Psoas muscle (tissue), 7 donors: ENCODE measurements at regions not wholly inside any gene's neighbourhood (a gene's known extent, or its start where the extent isn't known, plus 50 kb on each side); places are given as distances from the start of the nearest gene placed in this dataset.
"Not testable (repeated sequence)": the region's sequence is repeated elsewhere in the genome, so short reads cannot be mapped to it uniquely, and the experiment has no call there.

Experiments
- ATAC-seq, 4 donors: fragments of 200-7000 bp; cut with Tn5 transposase; one replicate each; pipeline ENCODE4 v1.9.1; 2020; ENCODE audit warnings: moderate library complexity in 3 of 4, mild to moderate bottlenecking in 2 of 4
- DNase-seq, 2 donors: peaks; one replicate each; pipeline ENCODE4 v3.0.0-alpha.2; 2020
- H3K27ac ChIP-seq: fragments of 200-600 bp; one replicate; pipeline ENCODE4 v1.8.0; 2022
- H3K27me3 ChIP-seq, 3 donors: fragments of 200-600 bp in 1 of 3; one replicate each; pipeline versions ENCODE4 v1.6.1 to v1.8.0; 2013 to 2022; ENCODE audit warnings: low read length in 2 of 3, mild to moderate bottlenecking in 2 of 3, moderate library complexity in 1 of 3; ENCODE audit not compliant: insufficient read depth in 3 of 3
- H3K36me3 ChIP-seq, 2 donors: fragments of 200-600 bp in 1 of 2; one replicate each; pipeline versions ENCODE4 v1.6.1 to v1.8.0; 2013 to 2022; ENCODE audit warnings: low read depth in 1 of 2, mild to moderate bottlenecking in 1 of 2, moderate library complexity in 1 of 2; ENCODE audit not compliant: insufficient read depth in 1 of 2
- H3K4me1 ChIP-seq: fragments of 200-600 bp; one replicate; pipeline ENCODE4 v1.8.0; 2022
- H3K4me3 ChIP-seq: fragments of 200-600 bp; one replicate; pipeline ENCODE4 v1.8.0; 2022; ENCODE audit warnings: mild to moderate bottlenecking
- H3K9me3 ChIP-seq: fragments of 200-600 bp; one replicate; pipeline ENCODE4 v1.8.0; 2022
- WGBS, 3 donors: extraction: QIAGEN DNeasy Blood & Tissue Kit; methylation state at CpG; one replicate each; pipeline versions ENCODE4 v1.1.6 to v1.1.7; 2013; 5-methylcytosine and 5-hydroxymethylcytosine counted together
- intact Hi-C, 2 donors: fragments of 100-400 bp; cut with DNase I; formaldehyde crosslinking; loops; one replicate each; pipeline versions ENCODE4 v1.11.0 to v1.14.2; 2022
- TF ChIP-seq, protein P1 (sequence below): fragments of 200-600 bp; IDR thresholded peaks from one replicate; pipeline ENCODE4 v1.8.0; 2022; ENCODE audit warnings: antibody characterized with exemption
- donor health status: healthy with polysubstance abuse.
- donor health status: DM: no; HTN: no; CAD: no; lungs with moderate emphysema.
- donor health status: Bipolar disorder and iron deficiency.
- donor health status: healthy.
- donor health status: DM: yes; HTN: yes; CAD: no.
- donor health status: DM: no; HTN: no; CAD: no.
- donor health status: DM: yes; HTN: yes; CAD: no.

DNA sequence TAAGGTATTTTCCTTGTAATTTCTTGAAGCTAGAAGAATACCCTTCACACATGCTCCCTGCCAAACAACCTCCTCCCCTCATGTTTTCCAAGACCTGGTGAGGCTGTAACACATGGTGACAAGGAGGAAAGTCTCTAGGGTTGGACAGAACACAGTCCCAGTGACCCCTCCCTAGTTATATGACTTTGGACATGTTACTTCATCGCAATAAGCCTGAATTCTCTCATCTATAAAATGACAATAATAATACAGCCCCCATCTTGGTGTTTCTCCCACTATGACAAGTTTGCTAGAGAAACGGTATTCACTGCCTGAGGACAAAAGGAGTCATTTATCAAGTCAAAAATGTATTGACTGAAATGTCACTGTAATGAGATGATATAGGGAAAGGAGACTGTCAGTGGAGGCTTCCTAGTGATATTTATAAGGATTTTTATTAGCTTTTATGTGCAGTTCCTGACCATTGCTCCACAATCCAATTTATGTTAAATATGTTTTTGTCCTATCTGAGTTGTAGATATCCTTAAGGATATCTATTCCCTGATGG is 464.4 kb downstream of the SUCLG1 start:
- H3K4me3 ChIP-seq, result no peak overlapping the region
- DNase-seq (no peak), ATAC-seq (no peak)
- TF ChIP-seq, protein P1, sequence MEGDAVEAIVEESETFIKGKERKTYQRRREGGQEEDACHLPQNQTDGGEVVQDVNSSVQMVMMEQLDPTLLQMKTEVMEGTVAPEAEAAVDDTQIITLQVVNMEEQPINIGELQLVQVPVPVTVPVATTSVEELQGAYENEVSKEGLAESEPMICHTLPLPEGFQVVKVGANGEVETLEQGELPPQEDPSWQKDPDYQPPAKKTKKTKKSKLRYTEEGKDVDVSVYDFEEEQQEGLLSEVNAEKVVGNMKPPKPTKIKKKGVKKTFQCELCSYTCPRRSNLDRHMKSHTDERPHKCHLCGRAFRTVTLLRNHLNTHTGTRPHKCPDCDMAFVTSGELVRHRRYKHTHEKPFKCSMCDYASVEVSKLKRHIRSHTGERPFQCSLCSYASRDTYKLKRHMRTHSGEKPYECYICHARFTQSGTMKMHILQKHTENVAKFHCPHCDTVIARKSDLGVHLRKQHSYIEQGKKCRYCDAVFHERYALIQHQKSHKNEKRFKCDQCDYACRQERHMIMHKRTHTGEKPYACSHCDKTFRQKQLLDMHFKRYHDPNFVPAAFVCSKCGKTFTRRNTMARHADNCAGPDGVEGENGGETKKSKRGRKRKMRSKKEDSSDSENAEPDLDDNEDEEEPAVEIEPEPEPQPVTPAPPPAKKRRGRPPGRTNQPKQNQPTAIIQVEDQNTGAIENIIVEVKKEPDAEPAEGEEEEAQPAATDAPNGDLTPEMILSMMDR, result no peak
- no peak overlapping the region for H3K27ac ChIP-seq
- intact Hi-C loops, result no loop called here
- no peaks in the 10 kb centered on the region for H3K27me3 ChIP-seq
- no peaks in the 10 kb centered on the region for H3K4me1 ChIP-seq
- no peaks in the 10 kb centered on the region for H3K9me3 ChIP-seq
- no peaks in the 10 kb centered on the region for H3K36me3 ChIP-seq
- WGBS, 3 donors, result 83 to 89% (median 83%) methylated on average over 2 of the region's 2 CpGs

DNA sequence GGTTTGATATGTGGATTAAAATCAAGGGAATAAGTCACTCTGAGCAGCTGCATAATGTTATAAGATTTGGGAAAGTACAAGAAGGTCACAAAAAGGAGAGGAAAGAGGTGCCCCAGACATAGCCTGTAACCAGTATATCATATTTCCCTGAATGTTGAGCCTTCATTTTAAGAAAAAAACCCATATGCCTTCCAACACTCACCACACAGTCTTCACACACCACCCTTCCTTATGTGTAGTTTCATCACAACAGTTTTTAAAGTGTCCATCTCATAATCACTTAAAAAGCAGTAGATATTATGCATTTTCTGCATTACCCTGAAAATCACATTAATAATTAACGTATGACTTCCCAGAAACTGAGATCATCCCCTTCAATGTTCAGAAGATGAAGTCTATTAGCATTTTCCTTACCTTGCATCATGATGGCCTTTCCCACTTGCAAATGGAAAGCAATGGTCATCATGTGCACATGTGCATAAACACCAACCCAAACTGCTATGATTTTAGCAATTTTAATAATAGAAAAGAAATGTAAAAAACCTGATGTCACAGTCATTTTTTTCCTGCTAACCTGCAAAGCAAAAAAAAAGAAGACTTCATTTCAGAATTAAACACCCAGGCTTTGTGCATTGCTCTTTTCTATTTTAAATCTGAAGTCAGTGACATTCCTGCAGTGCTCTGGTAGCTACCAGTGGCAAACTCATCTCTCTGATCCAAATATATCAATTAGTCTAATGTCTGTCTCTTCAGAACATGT is 465.0 kb downstream of the SUCLG1 start:
- Histone ChIP-seq H3K9me3 (no peaks in the 10 kb centered on the region), H3K4me1 (no peaks in the 10 kb centered on the region), H3K36me3 (no peaks in the 10 kb centered on the region), H3K27ac (no peak overlapping the region), H3K27me3 (no peaks in the 10 kb centered on the region), H3K4me3 (no peak overlapping the region)
- intact Hi-C loops, result no loop called here
- TF ChIP-seq, protein P1, result no peak
- ATAC-seq (no peak), DNase-seq (no peak)
- WGBS, 3 donors, result 24 to 65% (median 24%) methylated on average over 1 of the region's 1 CpG

DNA sequence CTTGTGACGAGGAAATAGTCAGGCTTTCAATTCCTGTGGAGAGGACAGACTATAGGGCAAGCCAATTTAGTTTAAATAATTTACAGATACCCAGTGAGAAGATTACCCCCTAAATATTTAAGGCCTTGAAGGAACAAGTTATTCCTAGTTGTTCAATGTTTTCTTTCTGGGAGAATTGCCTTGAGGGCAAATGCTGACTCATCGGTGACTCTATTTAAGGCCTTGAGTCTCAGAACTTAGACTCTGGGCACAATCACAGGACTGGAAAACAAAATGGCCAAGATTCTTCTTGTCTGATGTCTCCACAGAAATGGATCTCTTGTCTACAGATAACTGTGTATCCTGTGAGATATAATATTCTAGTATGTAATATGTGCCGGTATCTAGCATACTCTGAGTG is 467.1 kb downstream of the SUCLG1 start:
- Histone ChIP-seq H3K4me1 (no peaks in the 10 kb centered on the region), H3K4me3 (no peak overlapping the region), H3K27ac (no peak overlapping the region), H3K27me3 (no peaks in the 10 kb centered on the region), H3K9me3 (no peaks in the 10 kb centered on the region), H3K36me3 (no peaks in the 10 kb centered on the region)
- intact Hi-C loops, result no loop called here
- TF ChIP-seq, protein P1, result no peak
- ATAC-seq (no peak), DNase-seq (no peak)
- WGBS, 3 donors, result 87 to 95% (median 92%) methylated on average over 3 of the region's 3 CpGs

DNA sequence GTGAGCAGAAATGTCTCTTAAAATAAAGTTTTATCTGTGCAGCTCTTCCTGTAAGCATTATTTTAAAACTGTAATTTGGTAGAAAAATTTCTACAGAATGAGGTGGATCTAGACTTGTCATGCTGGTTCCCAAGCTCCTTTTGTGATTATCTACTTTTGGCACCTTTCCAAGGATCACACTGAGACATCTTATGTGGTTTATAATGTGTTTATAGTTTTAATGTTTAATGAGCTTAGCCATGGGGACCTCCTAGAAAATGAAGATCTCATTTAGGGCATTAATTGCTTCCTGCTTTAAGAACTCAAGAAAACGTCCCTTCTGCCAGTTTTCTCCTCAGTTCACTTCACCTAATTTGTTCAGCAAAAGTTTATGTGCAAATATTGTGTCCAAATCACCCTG is 468.4 kb downstream of the SUCLG1 start:
- 14 to 30% (median 15%) methylated on average over 1 of the region's 1 CpG for WGBS, 3 donors
- intact Hi-C loops, result no loop called here
- Histone ChIP-seq H3K9me3 (no peaks in the 10 kb centered on the region), H3K4me3 (no peak overlapping the region), H3K27ac (no peak overlapping the region), H3K4me1 (no peaks in the 10 kb centered on the region), H3K27me3 (no peaks in the 10 kb centered on the region), H3K36me3 (no peaks in the 10 kb centered on the region)
- ATAC-seq, result no peak
- TF ChIP-seq, protein P1, result no peak
- no peak for DNase-seq

DNA sequence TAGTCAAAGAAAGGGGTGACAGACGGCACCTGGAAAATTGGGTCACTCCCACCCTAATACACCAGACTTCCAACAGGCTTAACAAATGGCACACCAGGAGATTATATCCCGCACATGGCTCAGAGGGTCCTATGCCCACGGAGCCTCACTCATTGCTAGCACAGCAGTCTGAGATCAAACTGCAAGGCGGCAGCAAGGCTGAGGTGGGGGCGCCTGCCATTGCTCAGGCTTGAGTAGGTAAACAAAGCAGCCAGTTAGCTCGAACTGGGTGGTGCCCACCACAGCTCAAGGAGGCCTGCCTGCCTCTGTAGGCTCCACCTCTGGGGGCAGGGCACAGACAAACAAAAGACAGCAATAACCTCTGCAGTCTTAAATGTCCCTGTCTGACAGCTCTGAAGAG is 482.5 kb downstream of the SUCLG1 start:
- DNase-seq, H3K4me3 ChIP-seq, H3K9me3 ChIP-seq, H3K4me1 ChIP-seq, ATAC-seq, H3K36me3 ChIP-seq, H3K27ac ChIP-seq, H3K27me3 ChIP-seq, intact Hi-C loops: not testable (repeated sequence)
- 79 to 90% (median 81%) methylated on average over 6 of the region's 6 CpGs for WGBS, 3 donors
